ENCODE measurements at regions not wholly inside any gene's neighbourhood (a gene's known extent, or its start where the extent isn't known, plus 50 kb on each side); places are given as distances from the start of the nearest gene placed in this dataset.

DNA sequence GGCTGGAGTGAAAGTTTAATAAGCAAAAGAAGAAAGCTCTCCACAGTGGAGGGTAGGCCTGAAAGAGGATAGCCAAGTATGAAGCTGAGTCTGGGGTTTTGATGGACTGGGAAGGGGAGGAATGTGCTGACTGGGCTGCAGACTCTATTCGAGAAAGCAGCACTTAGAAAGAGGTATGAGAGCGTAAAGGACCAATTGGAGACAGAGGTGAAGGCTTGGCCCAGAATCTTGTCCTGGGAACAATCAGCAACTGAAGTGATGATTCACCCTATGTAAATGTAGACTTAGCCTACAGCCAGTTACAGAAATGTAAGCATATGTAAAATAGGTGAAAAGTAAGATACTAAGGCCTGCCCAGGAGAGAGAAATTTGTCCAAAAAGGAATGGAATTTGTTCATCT lies 111.2 kb upstream of the HSFY2 start:
- TF ChIP-seq, protein P1, sequence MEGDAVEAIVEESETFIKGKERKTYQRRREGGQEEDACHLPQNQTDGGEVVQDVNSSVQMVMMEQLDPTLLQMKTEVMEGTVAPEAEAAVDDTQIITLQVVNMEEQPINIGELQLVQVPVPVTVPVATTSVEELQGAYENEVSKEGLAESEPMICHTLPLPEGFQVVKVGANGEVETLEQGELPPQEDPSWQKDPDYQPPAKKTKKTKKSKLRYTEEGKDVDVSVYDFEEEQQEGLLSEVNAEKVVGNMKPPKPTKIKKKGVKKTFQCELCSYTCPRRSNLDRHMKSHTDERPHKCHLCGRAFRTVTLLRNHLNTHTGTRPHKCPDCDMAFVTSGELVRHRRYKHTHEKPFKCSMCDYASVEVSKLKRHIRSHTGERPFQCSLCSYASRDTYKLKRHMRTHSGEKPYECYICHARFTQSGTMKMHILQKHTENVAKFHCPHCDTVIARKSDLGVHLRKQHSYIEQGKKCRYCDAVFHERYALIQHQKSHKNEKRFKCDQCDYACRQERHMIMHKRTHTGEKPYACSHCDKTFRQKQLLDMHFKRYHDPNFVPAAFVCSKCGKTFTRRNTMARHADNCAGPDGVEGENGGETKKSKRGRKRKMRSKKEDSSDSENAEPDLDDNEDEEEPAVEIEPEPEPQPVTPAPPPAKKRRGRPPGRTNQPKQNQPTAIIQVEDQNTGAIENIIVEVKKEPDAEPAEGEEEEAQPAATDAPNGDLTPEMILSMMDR (IDR thresholded peaks at IDR 0.05): no peak
- TF ChIP-seq POLR2A (IDR thresholded peaks at IDR 0.05) (no peak), POLR2AphosphoS5 (IDR thresholded peaks at IDR 0.05) (no peak)
